HG03460 (cell line): ENCODE measurements at regions not wholly inside any gene's neighbourhood (a gene's known extent, or its start where the extent isn't known, plus 50 kb on each side); places are given as distances from the start of the nearest gene placed in this dataset.

Experiments used
- ATAC-seq: cut with Tn5 transposase; IDR thresholded peaks from one replicate; pipeline ENCODE4 v1.9.1; 2021; ENCODE audit not compliant: unreplicated experiment

DNA sequence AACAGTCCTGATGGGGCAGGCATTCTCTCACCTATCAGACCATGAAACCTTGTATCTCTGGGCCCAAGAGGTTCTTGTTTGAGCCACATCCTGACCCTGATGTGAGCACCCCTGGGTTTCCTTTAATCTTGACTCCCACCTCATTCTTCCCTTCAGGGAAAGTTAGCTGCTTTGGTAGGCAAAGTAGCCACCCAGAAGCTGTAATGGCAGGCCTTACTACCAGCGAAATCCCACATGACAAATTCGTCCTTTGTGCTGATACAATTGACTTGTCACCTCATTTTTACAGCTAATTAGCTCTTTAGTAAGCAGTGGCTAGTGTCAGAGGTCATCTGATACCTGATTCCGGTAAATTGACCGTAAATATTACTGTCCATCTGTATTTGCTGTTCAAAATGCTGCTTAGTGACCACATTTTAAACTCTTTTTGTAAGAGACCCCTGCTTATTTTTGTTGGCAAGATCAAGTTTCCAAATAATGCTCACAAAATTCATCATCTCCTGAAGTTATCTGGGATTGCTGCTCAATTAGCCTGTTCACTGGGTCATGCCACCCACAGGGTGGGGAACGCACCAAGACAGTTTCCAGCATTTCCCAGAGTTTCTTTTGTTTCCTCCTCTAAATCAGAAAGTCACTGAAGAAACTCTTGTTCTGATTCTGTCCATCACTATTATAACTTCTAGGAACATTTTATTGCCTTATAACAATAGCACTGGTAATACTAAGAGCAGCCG, 329.7 kb downstream of the GPAT3 start:
- ATAC-seq = no peak

DNA sequence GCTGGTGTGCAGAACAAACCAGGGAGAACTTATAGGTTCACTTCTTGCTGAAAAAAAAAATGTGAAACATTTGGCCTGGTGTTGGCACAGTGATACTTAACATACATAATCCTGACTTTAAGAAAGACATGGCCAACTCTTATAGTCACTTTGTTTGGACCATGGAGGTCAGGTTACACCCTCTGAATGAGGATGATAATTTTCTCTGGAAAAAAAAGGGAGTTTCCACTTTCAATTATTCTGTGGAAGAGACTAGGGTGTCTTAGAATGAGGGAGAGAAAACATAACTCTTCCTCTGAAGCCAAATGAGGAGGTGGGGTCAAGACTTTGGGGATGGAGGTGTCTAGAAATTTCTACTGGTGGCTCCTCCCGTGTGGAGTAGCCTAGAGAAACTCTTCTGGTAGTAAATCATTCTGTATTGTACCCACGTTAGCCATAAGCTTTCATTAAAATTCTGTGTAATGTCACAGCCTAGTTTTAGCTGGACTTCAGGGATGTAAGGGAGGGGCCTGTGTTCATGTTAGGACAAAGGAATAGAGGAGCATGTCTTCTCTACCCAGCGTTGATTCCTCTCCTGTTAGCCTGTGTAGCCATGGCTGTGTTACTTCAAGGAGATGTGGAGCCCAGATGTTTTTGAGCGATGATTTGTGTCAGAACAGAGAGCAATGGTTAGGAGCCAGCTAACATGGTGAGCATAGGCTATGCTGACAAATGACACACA, 328.3 kb downstream of the GPAT3 start:
- no peak for ATAC-seq

DNA sequence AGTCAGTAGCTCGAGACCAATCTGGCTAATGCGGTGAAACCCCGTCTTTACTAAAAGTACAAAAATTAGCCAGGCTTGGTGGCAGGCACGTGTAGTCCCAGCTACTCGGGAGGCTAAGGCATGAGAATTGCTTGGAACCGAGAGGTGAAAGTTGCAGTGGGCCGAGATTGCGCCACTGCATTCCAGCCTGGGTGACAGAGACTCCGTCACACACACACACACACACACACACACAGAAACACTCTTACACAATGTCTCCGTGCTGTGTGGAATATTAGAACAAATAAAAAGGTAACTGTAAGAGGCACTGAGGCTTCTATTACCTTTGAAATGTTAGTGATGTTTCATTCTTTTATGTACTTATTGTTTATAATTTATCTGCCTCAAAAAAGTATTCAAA, 326.6 kb downstream of the GPAT3 start:
- ATAC-seq = no peak

DNA sequence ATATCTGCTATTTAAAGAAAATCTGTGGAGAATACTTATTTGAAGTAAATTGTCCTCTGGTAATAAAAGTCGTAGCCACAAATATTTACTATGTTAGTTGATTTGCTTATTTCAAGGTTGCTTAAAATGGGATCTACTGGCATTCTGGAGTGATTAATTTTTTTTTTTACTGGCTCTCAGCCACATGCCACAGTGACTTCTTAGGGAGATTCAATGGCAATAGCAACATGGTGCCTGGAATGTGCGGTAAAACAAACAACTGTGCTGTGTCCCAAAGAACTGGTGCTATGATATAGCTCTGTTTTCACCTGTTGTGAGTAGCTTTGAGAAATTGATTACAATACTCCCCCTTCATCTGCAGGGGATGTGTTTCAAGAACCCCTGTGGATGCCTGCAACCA, 324.3 kb downstream of the GPAT3 start:
- no peak for ATAC-seq

DNA sequence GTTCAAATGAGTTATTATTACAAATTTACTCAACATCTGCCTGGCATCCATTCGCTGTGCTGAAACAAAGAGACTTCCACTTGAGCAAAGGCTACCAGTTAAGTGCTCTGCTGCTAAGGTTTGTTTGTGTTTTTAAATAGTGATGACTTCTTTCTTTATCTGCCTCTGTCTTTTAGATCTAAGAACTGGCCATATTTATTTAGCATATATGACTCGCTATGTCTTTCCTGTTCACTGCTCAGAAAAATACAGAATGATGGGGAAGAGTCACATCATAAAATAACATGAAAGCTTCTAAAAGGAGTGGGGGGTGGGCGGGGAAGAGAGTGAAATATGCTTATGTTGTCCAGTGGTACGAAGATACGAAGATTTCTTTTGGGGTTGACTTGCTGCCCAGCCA, 322.2 kb downstream of the GPAT3 start:
- ATAC-seq = no peak

DNA sequence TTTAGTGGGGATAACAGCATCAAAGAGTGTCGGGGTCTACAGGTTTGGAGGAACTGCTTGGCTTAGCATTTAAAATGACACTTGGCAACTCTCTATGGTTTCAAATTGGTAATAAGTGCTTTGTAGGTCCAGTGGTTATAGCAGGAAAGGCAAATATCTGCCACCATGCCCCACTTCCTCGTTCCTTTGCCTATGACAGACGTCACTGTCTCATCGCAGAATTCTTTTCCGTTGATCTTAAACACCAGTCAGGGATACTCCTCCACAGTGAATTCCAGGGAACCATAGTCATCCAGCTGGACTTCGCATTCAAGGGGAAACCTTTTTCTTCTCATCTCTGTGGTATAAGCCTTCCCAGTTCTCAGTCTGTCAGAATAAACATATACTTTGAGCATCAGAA, 319.1 kb downstream of the GPAT3 start:
- no peak for ATAC-seq

DNA sequence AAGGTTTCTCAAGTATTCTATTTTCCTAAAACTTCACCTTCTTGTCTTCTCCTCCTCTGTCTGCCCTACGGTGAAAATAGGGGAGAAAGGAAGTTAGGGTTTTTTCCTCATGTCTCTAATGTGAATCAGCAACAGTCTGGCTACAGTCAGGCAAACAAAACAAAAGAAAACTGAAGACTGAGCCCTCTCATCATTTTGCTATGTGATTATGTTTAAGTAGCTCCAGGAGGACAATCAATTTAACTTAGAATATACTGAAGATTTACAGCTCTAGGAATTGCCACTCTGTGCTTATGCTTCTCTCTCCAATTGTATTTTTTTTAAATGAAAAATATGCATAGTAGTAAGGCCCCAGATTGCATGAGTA, 316.2 kb downstream of the GPAT3 start:
- ATAC-seq = no peak

DNA sequence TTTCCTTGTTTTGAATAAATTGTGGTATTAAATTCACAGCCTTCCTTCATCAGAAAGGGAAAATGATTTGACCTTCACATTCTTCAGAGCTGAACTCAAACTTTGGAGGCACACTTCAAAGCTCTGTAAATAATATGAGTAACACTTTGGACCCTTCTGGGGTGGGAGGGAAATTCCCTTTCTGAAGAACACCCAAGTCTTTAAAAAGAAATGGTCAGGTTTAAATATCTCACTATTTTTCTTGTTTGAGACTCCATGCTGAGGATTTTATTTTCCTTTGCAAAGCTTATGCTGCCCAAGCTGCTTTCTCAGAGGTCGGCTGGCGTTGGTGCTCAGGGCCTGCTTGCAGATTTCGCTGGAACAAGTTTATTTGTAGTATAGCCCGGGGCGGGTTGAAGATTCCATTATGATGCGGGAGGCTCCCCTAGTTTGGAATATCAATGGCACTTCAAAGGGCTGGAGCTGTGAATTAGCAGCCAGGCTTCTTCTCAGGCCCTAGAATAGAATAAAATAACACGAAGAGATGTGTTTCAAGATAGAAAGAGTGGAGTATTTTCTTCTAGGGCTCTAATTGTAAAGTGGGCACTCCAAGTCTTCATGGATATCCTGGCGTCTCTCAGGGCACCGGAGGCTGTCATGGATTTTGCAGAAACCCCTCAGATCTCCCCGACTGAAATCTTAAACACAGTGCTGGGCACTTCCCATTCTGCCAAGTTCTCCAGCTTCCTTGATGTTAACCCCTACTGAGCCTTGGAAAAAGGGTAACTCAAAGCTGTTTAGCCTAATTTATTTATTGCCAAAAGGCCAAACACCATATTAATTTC, 315.6 kb downstream of the GPAT3 start:
- no peak for ATAC-seq

DNA sequence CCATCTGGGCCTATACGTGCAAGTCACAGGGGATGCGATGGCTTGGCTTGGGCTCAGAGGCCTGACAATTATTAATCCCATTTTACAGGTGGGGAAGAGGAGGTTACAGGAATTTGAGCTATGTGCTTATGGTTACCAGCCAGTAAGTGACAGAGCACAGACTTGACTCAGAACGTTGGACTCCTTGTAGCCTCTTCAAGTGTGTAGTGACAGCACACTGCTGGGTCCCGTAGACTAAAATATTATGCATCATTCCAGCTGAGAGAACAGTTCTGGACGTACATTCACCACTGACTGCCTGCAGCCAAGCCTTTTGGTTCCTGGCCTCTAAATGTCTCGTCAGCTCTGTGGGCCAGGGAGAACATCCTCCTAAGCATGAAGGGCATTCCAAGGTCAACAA, 314.5 kb downstream of the GPAT3 start:
- ATAC-seq = no peak

- ATAC-seq = no peak
Measured at GRCh38 chr4:83846193-83846830, 310.4 kb downstream of the GPAT3 start.

DNA sequence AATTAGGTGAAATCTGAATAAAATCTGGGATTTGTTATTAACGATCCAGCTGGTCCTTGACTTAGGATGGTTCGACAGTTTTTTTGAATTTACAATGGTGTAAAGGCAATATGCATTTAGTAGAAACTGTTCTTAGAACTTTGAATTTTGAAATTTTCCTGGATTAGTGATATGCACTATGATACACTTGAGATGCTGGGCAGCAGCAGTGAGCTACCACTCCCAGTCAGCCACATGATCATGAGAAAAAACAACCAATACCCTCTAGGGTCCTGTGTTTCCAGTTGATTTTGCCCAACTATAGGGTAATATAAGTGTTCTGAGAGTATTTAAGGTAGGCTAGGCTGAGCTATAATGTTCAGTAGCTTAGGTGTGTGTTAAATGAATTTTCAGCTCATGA, 303.7 kb downstream of the GPAT3 start:
- ATAC-seq = no peak

GRCh38 chr4:83837614-83838308, 301.9 kb downstream of the GPAT3 start:
- no peak for ATAC-seq

DNA sequence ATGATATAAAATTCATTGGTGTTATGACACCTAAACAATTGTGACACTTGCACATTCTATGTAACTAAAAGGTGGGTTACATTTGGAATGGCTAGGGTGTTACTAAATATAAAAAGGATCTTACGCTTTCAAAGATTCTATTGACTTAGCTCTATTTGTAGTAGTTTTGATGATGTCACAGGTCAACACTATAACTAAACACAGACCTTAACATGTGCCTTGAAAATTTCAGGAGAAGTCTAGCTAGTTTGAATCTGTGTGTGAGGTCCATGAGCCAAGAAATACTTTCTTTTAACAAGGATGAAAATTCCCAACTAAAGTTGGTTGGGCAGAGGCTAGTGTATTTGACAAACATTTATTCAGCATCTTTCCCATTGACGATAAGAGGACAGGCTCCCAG, 298.0 kb downstream of the GPAT3 start:
- ATAC-seq = no peak

- no peak for ATAC-seq
Measured at GRCh38 chr4:83832110-83832825, 296.4 kb downstream of the GPAT3 start.

- no peak for ATAC-seq
Measured at GRCh38 chr4:83831588-83831987, 295.7 kb downstream of the GPAT3 start.

GRCh38 chr4:83830138-83830888, 294.4 kb downstream of the GPAT3 start:
- ATAC-seq = no peak

GRCh38 chr4:83828601-83829000, 292.7 kb downstream of the GPAT3 start:
- no peak for ATAC-seq

DNA sequence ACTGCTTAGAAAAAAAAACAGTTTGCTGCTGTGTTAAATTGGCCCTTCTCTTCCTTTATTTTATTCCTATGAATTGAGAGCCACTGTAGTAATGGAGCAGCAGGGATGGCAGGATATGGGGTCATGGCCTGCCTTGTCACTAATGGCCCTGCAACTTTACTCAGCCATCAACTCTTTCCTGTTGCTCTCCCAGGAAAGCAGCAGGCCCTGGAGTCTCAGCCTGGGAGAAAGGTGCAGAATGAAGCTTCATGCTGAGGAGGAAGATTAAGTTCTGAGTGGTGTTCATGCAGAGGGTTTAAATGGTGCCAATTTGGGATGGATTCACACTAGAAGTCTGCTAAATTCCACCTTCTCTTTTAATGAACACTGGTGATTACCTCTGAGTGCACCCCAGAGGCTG, 285.6 kb downstream of the GPAT3 start:
- ATAC-seq = no peak

GRCh38 chr4:83819582-83819981, 283.7 kb downstream of the GPAT3 start:
- ATAC-seq = no peak

GRCh38 chr4:83810428-83810827, 274.5 kb downstream of the GPAT3 start:
- no peak for ATAC-seq
